Large intestine (tissue), 3 donors: ENCODE measurements at regions not wholly inside any gene's neighbourhood (a gene's known extent, or its start where the extent isn't known, plus 50 kb on each side); places are given as distances from the start of the nearest gene placed in this dataset.

Source experiments
- DNase-seq, 2 donors: peaks; one replicate each; pipeline versions ENCODE4 v3.0.0 to v3.0.0-alpha.2; 2013
- H3K27ac ChIP-seq: one replicate; pipeline ENCODE4 v1.5.1; 2013; ENCODE audit warnings: low read length
- H3K27me3 ChIP-seq: 2 replicates; pipeline ENCODE4 v1.6.1; 2013; ENCODE audit warnings: low read length; ENCODE audit not compliant: control insufficient read depth, insufficient read depth
- H3K36me3 ChIP-seq: 2 replicates; pipeline ENCODE4 v1.6.1; 2013; ENCODE audit warnings: low read length; ENCODE audit not compliant: control insufficient read depth, insufficient read depth
- H3K4me1 ChIP-seq: one replicate; pipeline ENCODE4 v1.6.1; 2013; ENCODE audit warnings: low read length; ENCODE audit not compliant: control insufficient read depth, insufficient read depth
- H3K4me3 ChIP-seq: one replicate; pipeline ENCODE4 v1.5.1; 2013; ENCODE audit warnings: low read length
- H3K9me3 ChIP-seq: one replicate; pipeline ENCODE4 v1.6.1; 2013; ENCODE audit warnings: mild to moderate bottlenecking, low read depth, low read length, moderate library complexity; ENCODE audit not compliant: control insufficient read depth
- WGBS: methylation state at CpG from one replicate; pipeline ENCODE4 v1.1.5; 2013; ENCODE audit warnings: low lambda C conversion rate; ENCODE audit not compliant: insufficient coverage; 5-methylcytosine and 5-hydroxymethylcytosine counted together

GRCh38 chr18:51323961-51324360 lies 126.5 kb upstream of the MEX3C start:
- no peak for DNase-seq
- no peaks in the 10 kb centered on the region for H3K27me3 ChIP-seq
- no peaks in the 10 kb centered on the region for H3K36me3 ChIP-seq
- no CpG with 5 or more reads among the region's 4 CpGs for WGBS
- H3K4me3 ChIP-seq, result no peak overlapping the region
- H3K27ac ChIP-seq, result no peak overlapping the region
- no peaks in the 10 kb centered on the region for H3K9me3 ChIP-seq
- peaks cover 5% of the 10 kb centered on the region for H3K4me1 ChIP-seq

- WGBS, result 88% methylated on average over 2 of the region's 4 CpGs
- DNase-seq, result no peak
- Histone ChIP-seq H3K4me3 (no peak overlapping the region), H3K36me3 (no peaks in the 10 kb centered on the region), H3K9me3 (no peaks in the 10 kb centered on the region), H3K27me3 (no peaks in the 10 kb centered on the region), H3K27ac (no peak overlapping the region), H3K4me1 (no peaks in the 10 kb centered on the region)
Observed at GRCh38 chr18:51330148-51330547, 132.7 kb upstream of the MEX3C start.

- H3K4me1 ChIP-seq, result no peaks in the 10 kb centered on the region
- WGBS, result no CpG with 5 or more reads among the region's 5 CpGs
- no peak overlapping the region for H3K27ac ChIP-seq
- no peak for DNase-seq
- no peak overlapping the region for H3K4me3 ChIP-seq
- no peaks in the 10 kb centered on the region for H3K27me3 ChIP-seq
- no peaks in the 10 kb centered on the region for H3K9me3 ChIP-seq
- no peaks in the 10 kb centered on the region for H3K36me3 ChIP-seq
Observed at GRCh38 chr18:51330739-51331138, 133.3 kb upstream of the MEX3C start.

GRCh38 chr18:51337406-51337805 lies 139.9 kb upstream of the MEX3C start:
- WGBS, result no CpG with 5 or more reads among the region's 2 CpGs
- Histone ChIP-seq H3K4me3 (no peak overlapping the region), H3K9me3 (no peaks in the 10 kb centered on the region), H3K27me3 (no peaks in the 10 kb centered on the region), H3K36me3 (no peaks in the 10 kb centered on the region), H3K27ac (no peak overlapping the region), H3K4me1 (peaks cover 3% of the 10 kb centered on the region)
- DNase-seq, result no peak

- Histone ChIP-seq H3K27me3 (no peaks in the 10 kb centered on the region), H3K4me3 (no peak overlapping the region), H3K4me1 (peaks cover 6% of the 10 kb centered on the region), H3K27ac (no peak overlapping the region), H3K36me3 (no peaks in the 10 kb centered on the region), H3K9me3 (no peaks in the 10 kb centered on the region)
- no peak for DNase-seq
- WGBS, result 100% methylated on average over 1 of the region's 2 CpGs
Observed at GRCh38 chr18:51339856-51340255, 142.4 kb upstream of the MEX3C start.

- Histone ChIP-seq H3K4me1 (peaks cover 6% of the 10 kb centered on the region), H3K4me3 (no peak overlapping the region), H3K9me3 (no peaks in the 10 kb centered on the region), H3K27me3 (no peaks in the 10 kb centered on the region), H3K27ac (no peak overlapping the region), H3K36me3 (no peaks in the 10 kb centered on the region)
- WGBS, result no CpG with 5 or more reads among the region's 1 CpG
- no peak for DNase-seq
Observed at GRCh38 chr18:51340332-51340731, 142.9 kb upstream of the MEX3C start.

GRCh38 chr18:51342815-51343214 lies 145.3 kb upstream of the MEX3C start:
- peaks cover 6% of the 10 kb centered on the region for H3K4me1 ChIP-seq
- no peak overlapping the region for H3K27ac ChIP-seq
- peak; percentile 53 to 82 for DNase-seq
- H3K36me3 ChIP-seq, result no peaks in the 10 kb centered on the region
- H3K9me3 ChIP-seq, result no peaks in the 10 kb centered on the region
- no peak overlapping the region for H3K4me3 ChIP-seq
- H3K27me3 ChIP-seq, result no peaks in the 10 kb centered on the region

GRCh38 chr18:51345848-51346391 lies 148.4 kb upstream of the MEX3C start:
- H3K36me3 ChIP-seq, result no peaks in the 10 kb centered on the region
- DNase-seq, result no peak
- no peak overlapping the region for H3K27ac ChIP-seq
- H3K4me1 ChIP-seq, result peaks cover 6% of the 10 kb centered on the region
- peaks cover 3% of the 10 kb centered on the region for H3K27me3 ChIP-seq
- H3K4me3 ChIP-seq, result no peak overlapping the region
- 90% methylated on average over 2 of the region's 5 CpGs for WGBS
- H3K9me3 ChIP-seq, result no peaks in the 10 kb centered on the region

- no peak overlapping the region for H3K27ac ChIP-seq
- no peaks in the 10 kb centered on the region for H3K36me3 ChIP-seq
- no peaks in the 10 kb centered on the region for H3K9me3 ChIP-seq
- no CpG with 5 or more reads among the region's 4 CpGs for WGBS
- H3K4me1 ChIP-seq, result peaks cover 6% of the 10 kb centered on the region
- no peak for DNase-seq
- peaks cover 3% of the 10 kb centered on the region for H3K27me3 ChIP-seq
- no peak overlapping the region for H3K4me3 ChIP-seq
Observed at GRCh38 chr18:51346404-51346803, 148.9 kb upstream of the MEX3C start.

- Histone ChIP-seq H3K4me1 (no peaks in the 10 kb centered on the region), H3K9me3 (no peaks in the 10 kb centered on the region), H3K36me3 (no peaks in the 10 kb centered on the region), H3K27ac (no peak overlapping the region), H3K27me3 (peaks cover 3% of the 10 kb centered on the region), H3K4me3 (no peak overlapping the region)
- WGBS, result no CpG with 5 or more reads among the region's 2 CpGs
- peak in 1 of 2 donors; percentile 3 for DNase-seq
Observed at GRCh38 chr18:51350081-51350480, 152.6 kb upstream of the MEX3C start.

GRCh38 chr18:51355841-51356240 lies 158.4 kb upstream of the MEX3C start:
- no peaks in the 10 kb centered on the region for H3K36me3 ChIP-seq
- no peaks in the 10 kb centered on the region for H3K4me1 ChIP-seq
- H3K4me3 ChIP-seq, result no peak overlapping the region
- no peaks in the 10 kb centered on the region for H3K9me3 ChIP-seq
- H3K27ac ChIP-seq, result no peak overlapping the region
- no peaks in the 10 kb centered on the region for H3K27me3 ChIP-seq
- no peak for DNase-seq
- 17% methylated on average over 1 of the region's 2 CpGs for WGBS
